Amniotic stem cell (primary cell): ENCODE measurements at regions not wholly inside any gene's neighbourhood (a gene's known extent, or its start where the extent isn't known, plus 50 kb on each side); places are given as distances from the start of the nearest gene placed in this dataset.
"Not testable (repeated sequence)": the region's sequence is repeated elsewhere in the genome, so short reads cannot be mapped to it uniquely, and the experiment has no call there.

ENCODE experiments used
- DNase-seq: peaks from one replicate; lab custom pipeline; 2025; lab: John Stamatoyannopoulos, UW

- DNase-seq, result not testable (repeated sequence)
These were observed 111.6 kb downstream of the CRLF3 start for GRCh38 chr17:30712859-30713258.

GRCh38 chr17:30711626-30712507 is 112.6 kb downstream of the CRLF3 start:
- DNase-seq, result not testable (repeated sequence)

- DNase-seq, result not testable (repeated sequence)
These were observed 113.3 kb downstream of the CRLF3 start for GRCh38 chr17:30711176-30711575.

- not testable (repeated sequence) for DNase-seq
These were observed 114.0 kb downstream of the CRLF3 start for GRCh38 chr17:30710276-30711088.

- DNase-seq, result not testable (repeated sequence)
These were observed 114.8 kb downstream of the CRLF3 start for GRCh38 chr17:30709561-30710275.

GRCh38 chr17:30709096-30709495 is 115.4 kb downstream of the CRLF3 start:
- not testable (repeated sequence) for DNase-seq

- peak; percentile 89 for DNase-seq
These were observed 116.0 kb downstream of the CRLF3 start for GRCh38 chr17:30708241-30709078.

- DNase-seq, result not testable (repeated sequence)
These were observed 116.7 kb downstream of the CRLF3 start for GRCh38 chr17:30707724-30708240.

- not testable (repeated sequence) for DNase-seq
These were observed 117.8 kb downstream of the CRLF3 start for GRCh38 chr17:30706461-30707335.

GRCh38 chr17:30706004-30706403 is 118.5 kb downstream of the CRLF3 start:
- not testable (repeated sequence) for DNase-seq

GRCh38 chr17:30701498-30701989 is 122.9 kb downstream of the CRLF3 start:
- no peak for DNase-seq

GRCh38 chr17:30700833-30701232 is 123.7 kb downstream of the CRLF3 start:
- not testable (repeated sequence) for DNase-seq

GRCh38 chr17:30697619-30698460 is 126.7 kb downstream of the CRLF3 start:
- DNase-seq, result not testable (repeated sequence)

GRCh38 chr17:30696234-30696633 is 128.3 kb downstream of the CRLF3 start:
- no peak for DNase-seq

GRCh38 chr17:30695265-30695811 is 129.2 kb downstream of the CRLF3 start:
- DNase-seq, result not testable (repeated sequence)

GRCh38 chr17:30693772-30694171 is 130.7 kb downstream of the CRLF3 start:
- DNase-seq, result not testable (repeated sequence)

- DNase-seq, result not testable (repeated sequence)
These were observed 135.1 kb downstream of the CRLF3 start for GRCh38 chr17:30689266-30690000.
